Stomach (tissue), 4 donors: ENCODE measurements at regions not wholly inside any gene's neighbourhood (a gene's known extent, or its start where the extent isn't known, plus 50 kb on each side); places are given as distances from the start of the nearest gene placed in this dataset.

ENCODE experiments used
- POLR2AphosphoS5 ChIP-seq, 3 donors: sonication (generic); formaldehyde crosslinking; IDR thresholded peaks; one replicate each; pipeline ENCODE4 v1.6.1; 2016; ENCODE audit warnings: antibody characterized with exemption in 3 of 3
- TF ChIP-seq, protein P1 (sequence below), 7 experiments: fragments of 450-650 bp in 4 of 7; fragments of 200-600 bp in 3 of 7; sonication (generic) in 3 of 7; IDR thresholded peaks; one replicate each; pipeline ENCODE4 v1.5.1; 2016 to 2019; ENCODE audit warnings: antibody characterized with exemption in 7 of 7, control low read depth in 2 of 7, mild to moderate bottlenecking in 1 of 7

DNA sequence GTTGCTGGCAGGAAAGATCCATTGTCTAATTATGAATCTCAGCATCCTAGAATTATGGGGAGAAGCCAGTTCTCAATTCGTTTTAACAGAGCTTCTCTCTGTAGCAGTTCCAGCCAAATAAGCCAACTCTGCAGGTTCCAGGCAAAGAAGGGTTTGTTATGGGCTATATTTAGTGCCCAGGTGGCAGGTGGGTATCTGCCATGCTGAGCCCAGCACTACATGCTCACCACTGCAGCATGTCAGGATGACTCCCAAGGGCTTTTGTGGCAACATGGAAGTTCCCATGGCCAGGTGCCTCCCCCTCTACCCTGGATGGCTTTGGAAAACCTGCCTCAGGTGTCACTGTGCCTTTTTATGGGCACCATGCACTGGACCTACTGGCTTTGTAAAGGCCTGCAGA is 74.5 kb upstream of the KCNK12 start:
- TF ChIP-seq, protein P1, sequence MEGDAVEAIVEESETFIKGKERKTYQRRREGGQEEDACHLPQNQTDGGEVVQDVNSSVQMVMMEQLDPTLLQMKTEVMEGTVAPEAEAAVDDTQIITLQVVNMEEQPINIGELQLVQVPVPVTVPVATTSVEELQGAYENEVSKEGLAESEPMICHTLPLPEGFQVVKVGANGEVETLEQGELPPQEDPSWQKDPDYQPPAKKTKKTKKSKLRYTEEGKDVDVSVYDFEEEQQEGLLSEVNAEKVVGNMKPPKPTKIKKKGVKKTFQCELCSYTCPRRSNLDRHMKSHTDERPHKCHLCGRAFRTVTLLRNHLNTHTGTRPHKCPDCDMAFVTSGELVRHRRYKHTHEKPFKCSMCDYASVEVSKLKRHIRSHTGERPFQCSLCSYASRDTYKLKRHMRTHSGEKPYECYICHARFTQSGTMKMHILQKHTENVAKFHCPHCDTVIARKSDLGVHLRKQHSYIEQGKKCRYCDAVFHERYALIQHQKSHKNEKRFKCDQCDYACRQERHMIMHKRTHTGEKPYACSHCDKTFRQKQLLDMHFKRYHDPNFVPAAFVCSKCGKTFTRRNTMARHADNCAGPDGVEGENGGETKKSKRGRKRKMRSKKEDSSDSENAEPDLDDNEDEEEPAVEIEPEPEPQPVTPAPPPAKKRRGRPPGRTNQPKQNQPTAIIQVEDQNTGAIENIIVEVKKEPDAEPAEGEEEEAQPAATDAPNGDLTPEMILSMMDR (IDR thresholded peaks at IDR 0.05): no peak
- TF ChIP-seq POLR2AphosphoS5 (IDR thresholded peaks at IDR 0.05): no peak
